ENCODE measurements at regions not wholly inside any gene's neighbourhood (a gene's known extent, or its start where the extent isn't known, plus 50 kb on each side); places are given as distances from the start of the nearest gene placed in this dataset.
"Not testable (repeated sequence)": the region's sequence is repeated elsewhere in the genome, so short reads cannot be mapped to it uniquely, and the experiment has no call there.

DNA sequence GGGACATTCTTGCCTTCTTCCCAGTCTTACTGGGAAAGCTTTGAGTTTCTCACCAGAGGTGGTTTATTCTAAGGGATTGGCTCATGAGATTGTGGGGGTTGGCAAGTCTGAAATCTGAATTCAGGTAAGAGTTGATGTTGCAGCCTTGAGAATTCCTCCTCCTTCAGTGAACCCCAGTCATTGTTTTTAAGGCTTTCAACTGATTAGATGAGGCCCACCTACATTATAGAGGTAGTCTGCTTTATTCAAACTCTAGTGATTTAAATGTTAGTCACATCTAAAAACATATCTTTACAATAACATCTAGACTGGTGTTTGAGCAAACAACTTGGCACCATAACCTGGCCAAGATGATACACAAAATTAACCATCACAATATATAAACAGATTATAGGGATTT, 156.5 kb upstream of the MED14 start:
- no peak for DNase-seq (ENCODE audit: low read depth in 2 of 2)

- no peak for DNase-seq (ENCODE audit: low read depth in 2 of 2)
Observed at GRCh38 chrX:40893251-40893910, 158.0 kb upstream of the MED14 start.

DNA sequence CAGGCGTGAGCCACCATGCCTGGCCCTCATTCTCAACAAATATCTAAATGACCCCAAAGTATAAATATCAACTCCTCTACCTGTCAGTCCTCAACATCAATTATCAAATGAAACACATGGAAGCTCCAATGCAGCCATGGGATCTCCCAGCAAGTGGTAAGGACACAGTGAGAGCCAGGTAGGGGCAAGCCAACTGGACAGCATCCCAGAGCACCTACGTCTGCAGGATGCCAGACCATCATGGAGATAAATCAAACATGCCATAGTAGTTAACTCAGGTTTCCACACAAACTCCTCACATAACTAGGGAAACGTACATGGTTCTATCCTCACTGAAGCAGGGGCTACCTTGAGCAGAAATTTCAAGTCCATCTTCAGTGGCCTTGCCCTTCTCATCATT, 159.9 kb upstream of the MED14 start:
- no peak for DNase-seq (ENCODE audit: low read depth in 2 of 2)

GRCh38 chrX:40897718-40898270, 162.5 kb upstream of the MED14 start:
- DNase-seq (ENCODE audit: low read depth in 2 of 2), result no peak

DNA sequence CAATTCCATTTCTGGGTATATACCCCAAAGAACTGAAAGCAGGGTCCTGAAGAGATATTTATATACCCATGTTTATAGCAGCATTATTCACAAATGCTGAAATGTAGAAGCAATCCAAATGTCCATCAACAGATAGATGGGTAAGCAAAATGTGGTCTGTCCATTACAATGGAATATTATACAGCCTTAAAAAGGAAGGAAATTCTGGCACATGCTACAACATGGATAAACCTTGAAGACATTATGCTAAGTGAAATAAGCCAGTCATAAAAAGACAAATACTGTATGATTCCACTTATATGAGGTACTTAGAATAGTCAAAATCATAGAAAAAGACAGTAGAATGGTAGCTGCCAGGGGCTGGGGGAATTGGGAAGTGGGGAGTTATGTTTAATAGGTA, 169.4 kb upstream of the MED14 start:
- not testable (repeated sequence) for DNase-seq (ENCODE audit: low read depth in 2 of 2)

- no peak for DNase-seq (ENCODE audit: low read depth in 2 of 2)
Observed at GRCh38 chrX:40908026-40908425, 172.7 kb upstream of the MED14 start.

DNA sequence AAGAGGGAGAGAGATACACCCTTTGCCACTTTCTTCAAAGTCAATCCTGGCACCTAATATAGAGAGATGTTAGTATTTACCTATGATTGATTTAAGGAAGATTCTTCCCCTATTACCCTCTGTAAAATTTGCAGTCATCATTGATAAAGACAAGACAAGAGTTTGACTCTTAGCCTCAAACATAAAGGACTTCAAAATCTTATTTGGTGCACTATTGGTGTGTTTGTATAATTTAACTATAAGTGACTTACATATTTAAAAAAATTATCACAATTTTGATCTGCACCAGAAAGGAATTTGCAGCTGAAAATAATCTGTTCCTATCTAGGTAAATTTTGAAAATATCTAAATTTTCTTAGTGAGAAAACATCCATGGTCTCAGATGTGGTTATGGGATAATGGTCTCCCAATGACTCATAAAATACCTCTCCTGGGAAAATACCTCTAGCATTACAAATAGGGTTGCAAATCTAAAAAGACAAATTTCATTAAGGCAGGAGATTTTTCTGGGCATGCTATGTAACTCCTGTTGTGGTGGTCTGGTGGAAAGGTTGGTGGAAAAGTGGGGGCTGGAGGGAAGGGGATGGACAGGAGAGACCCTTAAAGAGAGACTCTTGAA, 173.6 kb upstream of the MED14 start:
- peak; percentile 36 to 42 for DNase-seq (ENCODE audit: low read depth in 2 of 2)

DNA sequence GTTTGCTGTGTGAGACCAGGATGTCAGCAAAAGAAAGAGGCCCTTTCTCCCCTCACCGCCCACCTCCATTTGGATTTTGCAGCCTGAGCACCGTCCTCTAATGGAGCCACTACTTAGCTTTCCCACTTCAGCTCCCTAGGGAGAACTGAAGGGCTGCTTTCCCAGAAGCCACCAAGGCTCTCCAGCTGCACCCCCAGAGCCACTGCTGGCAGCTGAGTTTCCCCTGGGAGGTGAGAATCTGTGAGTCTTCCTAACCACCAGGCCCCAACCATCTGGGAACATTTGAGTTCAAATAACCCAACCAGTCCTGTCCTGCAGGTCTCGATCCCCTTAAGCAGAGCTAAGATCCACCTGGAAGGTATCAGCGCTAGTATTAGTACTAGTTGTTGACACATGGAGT, 173.1 kb upstream of the USP9X start:
- DNase-seq (ENCODE audit: low read depth in 2 of 2), result no peak

DNA sequence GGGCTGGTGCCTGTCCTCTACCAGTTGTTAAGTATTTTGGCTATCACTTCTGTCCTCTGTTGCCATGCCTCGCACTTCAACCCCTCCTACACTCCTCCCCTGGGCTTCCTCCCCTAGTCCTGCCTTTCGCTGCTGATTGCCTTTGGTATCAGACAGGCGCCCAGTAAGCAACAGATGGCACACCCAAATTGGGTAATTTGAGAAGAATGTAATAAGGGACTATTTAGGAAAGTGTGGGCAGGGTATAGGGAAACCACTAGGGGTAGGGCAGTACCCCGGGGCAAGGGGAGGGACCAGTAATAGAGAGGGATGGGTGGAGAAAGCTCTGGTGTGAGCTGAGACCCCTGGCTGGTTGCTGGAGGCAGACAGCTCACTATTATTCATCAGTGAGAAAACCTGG, 172.7 kb upstream of the USP9X start:
- DNase-seq (ENCODE audit: low read depth in 2 of 2), result no peak

DNA sequence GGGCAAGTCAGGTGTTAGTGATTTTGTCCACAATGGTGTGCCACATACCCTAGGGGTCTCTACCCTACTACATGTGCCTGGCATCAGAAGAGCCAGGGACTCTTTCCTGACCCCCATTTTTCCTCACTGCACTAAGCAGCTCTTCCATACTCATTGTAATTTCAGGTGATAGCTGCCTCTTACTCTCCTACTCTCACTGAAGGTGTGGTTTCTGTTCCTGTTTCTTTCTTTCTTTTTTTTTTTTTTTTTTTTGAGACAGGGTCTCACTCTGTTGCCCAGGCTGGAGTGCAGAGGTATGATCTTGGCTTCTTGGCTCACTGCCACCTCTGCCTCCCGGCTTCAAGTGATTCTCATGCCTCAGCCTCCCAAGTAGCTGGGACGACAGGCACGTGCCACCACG, 164.9 kb upstream of the USP9X start:
- no peak for DNase-seq (ENCODE audit: low read depth in 2 of 2)

DNA sequence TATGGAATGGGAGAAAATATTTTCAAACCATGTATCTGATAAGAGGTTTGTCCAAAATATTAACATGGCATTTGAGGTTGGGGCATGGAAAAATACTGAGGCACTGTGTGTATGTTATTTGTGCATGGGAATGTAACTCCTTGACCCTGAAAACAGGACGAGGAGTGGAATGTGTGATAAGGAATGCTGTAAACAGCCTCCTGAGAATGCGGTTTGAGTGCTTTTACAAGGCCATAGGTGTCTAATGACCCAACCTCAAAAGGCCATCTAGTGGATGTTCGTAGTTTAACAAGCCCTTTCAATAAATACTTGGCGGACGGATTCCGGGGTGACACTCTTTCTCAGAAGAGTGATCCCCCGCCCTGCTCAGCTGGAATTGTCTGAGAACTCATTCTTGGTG, 162.9 kb upstream of the USP9X start:
- DNase-seq (ENCODE audit: low read depth in 2 of 2), result no peak

- not testable (repeated sequence) for DNase-seq (ENCODE audit: low read depth in 2 of 2)
Observed at GRCh38 chrX:40926739-40927427, 158.4 kb upstream of the USP9X start.

- DNase-seq (ENCODE audit: low read depth in 2 of 2), result no peak
Observed at GRCh38 chrX:40928076-40928475, 157.2 kb upstream of the USP9X start.

GRCh38 chrX:40931921-40932320, 153.3 kb upstream of the USP9X start:
- DNase-seq (ENCODE audit: low read depth in 2 of 2), result no peak

- DNase-seq (ENCODE audit: low read depth in 2 of 2), result no peak
Observed at GRCh38 chrX:40933132-40933705, 152.0 kb upstream of the USP9X start.

DNA sequence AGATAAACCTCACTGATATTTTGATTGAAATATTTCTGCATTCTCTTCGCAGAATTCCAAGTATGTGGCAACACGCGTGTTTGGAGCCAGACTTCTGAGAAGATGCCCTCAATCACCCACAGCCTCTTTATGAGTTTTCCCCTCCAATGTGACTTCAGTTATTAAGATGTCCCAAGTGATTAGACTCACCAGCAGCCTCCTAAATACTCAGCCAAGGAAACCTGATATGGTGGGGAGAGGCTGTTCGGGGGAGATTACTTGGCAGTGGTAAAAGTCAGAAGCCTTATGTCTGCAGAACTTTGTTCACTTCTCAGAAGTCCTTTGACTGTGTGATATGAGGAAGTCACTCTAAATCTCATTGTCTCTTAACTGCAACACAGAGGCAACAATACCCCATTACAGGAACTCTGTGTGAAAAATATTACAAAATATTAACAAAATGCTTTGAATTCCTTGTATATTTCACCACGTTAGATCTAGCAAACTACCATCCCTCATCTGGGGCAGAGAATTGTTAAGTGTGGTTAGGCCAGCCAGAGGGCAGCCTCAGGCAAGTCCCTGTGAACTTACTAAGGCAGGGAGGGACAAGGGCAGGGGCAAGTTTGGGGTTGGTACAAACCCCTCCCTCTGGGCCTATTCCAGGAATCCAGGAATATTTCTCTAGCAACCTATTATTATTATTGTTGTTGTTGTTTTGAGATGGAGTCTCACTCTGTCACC, 151.4 kb upstream of the USP9X start:
- peak; percentile 52 to 62 for DNase-seq (ENCODE audit: low read depth in 2 of 2)

- DNase-seq (ENCODE audit: low read depth in 2 of 2), result no peak
Observed at GRCh38 chrX:40936827-40937226, 148.4 kb upstream of the USP9X start.

DNA sequence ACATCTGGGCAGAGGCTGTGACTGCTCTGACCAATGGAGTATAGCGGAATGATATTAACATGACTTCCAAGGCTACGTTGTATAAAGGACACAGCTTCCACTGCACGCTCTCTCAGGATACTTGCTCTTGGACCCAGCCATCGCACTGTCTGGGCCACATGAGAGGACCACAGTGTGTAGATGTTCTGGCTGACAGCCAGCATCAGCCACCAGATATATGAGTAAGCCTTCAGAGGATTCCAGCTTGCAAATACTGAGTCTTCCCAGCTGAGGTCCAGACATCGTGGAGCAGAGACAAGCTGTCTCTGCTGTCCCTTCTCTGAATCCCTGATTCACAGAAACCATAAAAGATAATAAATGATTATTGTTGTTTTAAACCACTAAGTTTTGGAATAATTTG, 146.8 kb upstream of the USP9X start:
- no peak for DNase-seq (ENCODE audit: low read depth in 2 of 2)

DNA sequence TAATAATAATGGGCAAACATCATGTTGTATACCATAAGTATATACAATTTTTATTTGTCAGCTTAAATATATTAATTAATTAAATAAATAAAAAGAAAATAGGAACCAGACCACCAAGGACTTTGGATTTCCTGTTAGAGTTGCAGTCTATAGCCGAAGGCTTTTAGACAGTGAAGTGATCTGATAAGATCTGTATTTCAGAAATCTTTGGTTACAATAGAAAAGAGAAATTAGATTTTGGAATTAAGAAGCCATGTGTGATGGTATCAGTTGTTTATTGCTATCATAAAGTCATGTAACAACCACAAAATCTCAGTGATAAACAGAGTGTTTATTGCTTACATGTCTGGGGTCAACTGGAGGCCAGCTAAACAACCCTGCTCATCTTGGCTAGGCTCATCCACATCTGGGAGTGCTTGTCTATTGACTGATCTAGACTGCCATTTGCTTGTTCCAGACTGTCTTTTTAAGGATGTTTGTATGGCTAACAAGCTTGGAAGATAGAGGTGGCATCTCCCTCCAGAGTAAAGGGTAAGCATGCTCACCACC, 142.1 kb upstream of the USP9X start:
- no peak for DNase-seq (ENCODE audit: low read depth in 2 of 2)

DNA sequence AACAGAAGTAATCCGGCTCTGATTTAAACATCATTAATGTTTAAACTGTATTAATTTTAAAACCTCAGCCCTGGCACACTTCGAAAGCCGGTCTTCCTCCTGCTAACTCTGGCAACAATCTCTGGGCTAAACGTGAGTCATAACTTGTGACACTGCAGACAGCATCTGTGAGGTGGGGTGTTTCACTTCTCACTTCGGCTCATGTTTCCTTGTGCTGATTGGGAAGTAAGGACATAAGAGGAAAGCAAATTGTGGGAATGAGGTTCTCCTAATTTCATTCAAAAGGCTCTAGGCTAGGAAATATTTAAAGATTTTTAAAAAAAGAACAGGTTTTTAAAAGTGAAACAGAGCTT, 139.9 kb upstream of the USP9X start:
- DNase-seq (ENCODE audit: low read depth in 2 of 2), result no peak

GRCh38 chrX:40947276-40947675, 138.0 kb upstream of the USP9X start:
- no peak for DNase-seq (ENCODE audit: low read depth in 2 of 2)

- DNase-seq (ENCODE audit: low read depth in 2 of 2), result no peak
Observed at GRCh38 chrX:40949071-40949470, 136.2 kb upstream of the USP9X start.
